HG03280 (cell line): ENCODE measurements at regions not wholly inside any gene's neighbourhood (a gene's known extent, or its start where the extent isn't known, plus 50 kb on each side); places are given as distances from the start of the nearest gene placed in this dataset.

ENCODE experiments used
- ATAC-seq: cut with Tn5 transposase; IDR thresholded peaks from one replicate; pipeline ENCODE4 v1.9.1; 2021; ENCODE audit warnings: mild to moderate bottlenecking, moderate library complexity; ENCODE audit not compliant: unreplicated experiment

DNA sequence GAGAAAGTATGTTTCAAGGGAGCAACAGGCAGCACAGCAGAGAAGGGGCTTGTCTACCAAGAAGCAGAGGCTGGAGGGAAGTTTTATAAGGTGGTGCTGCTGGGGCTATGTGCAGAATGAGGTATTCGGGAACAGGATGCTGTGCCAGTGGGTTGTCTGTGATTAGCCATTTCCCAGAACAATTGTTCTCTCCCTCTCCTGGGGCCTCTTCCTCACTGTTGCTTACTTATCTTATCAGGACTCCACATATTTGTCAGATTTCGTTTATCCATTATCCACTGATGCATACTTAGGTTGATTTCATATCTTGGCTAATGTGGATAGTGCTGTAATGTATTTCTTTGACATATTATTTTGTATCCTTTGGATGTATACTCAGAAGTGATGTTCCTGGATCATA is 195.1 kb upstream of the RTL1 start:
- ATAC-seq: no peak

DNA sequence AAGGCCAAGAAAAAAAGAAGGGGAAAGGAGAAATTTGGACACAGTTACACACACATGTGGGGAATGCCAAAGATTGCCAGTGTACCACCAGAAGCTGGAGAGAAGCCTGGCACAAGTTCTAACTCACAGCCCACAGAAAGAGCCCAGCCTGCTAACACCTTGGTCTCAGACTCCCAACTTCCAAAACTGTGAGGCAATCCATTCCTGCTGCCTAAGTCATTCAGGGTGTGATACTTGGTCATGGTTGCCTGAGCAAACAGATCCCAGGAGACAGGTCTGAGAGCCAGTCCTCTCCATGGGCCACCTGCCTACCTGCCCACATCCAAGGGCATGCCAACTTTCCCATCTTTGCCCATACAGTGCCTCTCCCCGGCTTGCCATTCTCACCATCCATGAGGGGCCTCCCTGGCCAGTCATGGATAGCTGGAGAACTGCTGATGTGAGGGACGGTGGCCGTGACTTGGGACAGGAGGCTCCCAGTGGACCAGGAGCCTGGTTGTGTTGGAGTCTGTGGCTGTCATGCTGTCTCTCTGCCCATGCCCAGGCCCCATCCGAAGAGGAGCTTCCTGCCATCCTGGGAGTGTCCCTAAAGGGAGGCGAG is 198.0 kb upstream of the RTL1 start:
- no peak for ATAC-seq

- ATAC-seq: no peak
Observed at GRCh38 chr14:101102875-101103274, 199.4 kb upstream of the RTL1 start.

DNA sequence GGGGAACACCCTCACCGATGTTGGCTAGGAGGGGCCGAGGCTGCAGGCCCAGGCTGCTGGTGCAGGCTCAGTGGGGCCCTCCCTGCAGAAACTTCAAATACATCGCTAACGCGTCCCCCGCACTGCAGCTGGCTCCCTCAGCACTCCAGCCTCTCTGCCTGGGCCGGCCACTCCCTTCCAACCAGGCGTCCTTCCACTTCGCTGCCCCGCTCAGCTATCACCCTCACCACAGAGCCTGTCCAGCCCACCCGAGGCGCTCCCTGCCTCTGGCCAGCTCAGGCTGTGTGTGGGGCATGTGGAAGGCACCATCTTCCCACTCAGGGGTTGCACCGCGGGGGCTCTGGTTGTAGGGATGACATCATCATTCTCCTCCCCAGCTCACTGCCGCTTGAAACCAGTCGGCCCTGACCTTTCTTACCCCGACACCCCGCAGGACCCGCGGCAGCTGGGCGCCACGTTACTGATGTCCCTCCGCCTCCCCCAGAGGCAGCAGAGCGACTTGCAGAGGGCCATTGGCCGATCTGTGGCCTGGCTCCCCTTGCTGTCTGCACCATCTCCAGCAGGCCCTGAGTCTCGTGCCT is 199.9 kb upstream of the RTL1 start:
- no peak for ATAC-seq

- no peak for ATAC-seq
Observed at GRCh38 chr14:101104485-101104884, 201.0 kb upstream of the RTL1 start.

DNA sequence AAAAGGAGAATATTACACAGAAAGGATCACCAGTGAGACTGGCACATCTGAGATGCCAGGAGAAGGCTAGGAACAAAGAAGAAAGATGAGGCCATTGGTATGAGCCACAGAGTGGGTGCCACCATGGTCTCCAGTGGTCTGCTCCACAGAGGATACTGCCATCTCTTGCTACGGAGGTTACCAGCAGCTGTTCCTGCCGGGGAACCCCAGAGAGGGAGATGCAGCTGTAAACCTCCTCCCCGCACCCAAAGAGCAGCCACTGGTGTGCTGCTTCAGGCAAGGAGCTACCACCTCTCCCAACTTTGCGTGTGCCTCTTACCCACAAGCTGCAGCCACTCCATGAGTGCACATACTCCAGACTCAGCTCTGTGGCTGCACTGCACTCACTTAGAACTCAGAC is 201.5 kb upstream of the RTL1 start:
- no peak for ATAC-seq

DNA sequence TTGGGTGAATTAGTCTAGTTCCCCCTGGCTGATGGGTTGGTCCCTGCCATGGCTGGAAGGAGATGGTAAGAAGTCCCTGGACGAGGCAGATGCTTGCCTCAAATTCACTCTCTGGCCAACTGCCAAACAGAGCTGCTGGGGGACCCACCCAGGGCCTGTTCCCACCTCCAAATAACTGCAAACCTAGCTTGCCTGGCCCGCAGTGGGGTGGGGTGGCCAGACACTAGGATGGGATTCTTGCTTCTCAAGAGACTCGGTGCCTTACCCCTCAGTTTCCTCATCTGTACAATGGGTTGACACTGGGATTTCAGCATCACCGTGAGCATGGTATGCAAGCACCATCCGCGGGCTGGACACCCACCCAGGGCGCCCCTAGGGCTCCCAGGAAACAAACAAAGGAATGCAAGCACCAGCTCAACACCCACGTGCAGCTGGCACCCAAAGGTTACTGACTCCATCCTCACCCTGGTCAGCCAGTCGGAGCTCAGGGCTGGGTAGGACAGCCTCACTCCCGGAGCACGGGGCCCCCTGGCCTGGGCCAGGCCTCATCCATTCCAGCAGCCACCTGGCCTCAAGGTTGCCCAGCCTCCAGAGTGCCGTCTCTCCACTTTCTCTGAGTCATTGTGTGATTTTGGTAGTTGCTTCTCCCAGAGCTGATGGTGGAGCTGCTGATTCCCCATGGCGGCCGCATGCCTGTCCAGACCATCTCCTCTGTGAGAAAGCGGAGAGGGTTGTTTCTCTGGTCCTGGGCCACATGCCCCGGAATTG is 205.2 kb upstream of the RTL1 start:
- ATAC-seq: no peak

DNA sequence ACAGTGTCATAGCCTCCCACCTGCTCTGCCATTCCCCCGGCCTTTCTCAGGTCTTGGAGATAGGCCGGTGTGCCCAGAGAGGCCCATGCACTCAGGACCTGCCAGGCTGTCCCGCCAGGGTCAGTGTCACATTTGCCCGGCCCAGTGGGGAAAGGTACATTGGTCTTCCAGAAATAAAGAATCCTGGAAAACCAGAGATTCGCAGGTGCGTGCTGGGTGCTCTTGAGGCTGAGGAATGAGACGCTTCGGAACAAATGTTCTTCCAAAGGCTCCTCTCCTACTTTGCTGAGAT is 205.8 kb upstream of the RTL1 start:
- ATAC-seq: no peak

DNA sequence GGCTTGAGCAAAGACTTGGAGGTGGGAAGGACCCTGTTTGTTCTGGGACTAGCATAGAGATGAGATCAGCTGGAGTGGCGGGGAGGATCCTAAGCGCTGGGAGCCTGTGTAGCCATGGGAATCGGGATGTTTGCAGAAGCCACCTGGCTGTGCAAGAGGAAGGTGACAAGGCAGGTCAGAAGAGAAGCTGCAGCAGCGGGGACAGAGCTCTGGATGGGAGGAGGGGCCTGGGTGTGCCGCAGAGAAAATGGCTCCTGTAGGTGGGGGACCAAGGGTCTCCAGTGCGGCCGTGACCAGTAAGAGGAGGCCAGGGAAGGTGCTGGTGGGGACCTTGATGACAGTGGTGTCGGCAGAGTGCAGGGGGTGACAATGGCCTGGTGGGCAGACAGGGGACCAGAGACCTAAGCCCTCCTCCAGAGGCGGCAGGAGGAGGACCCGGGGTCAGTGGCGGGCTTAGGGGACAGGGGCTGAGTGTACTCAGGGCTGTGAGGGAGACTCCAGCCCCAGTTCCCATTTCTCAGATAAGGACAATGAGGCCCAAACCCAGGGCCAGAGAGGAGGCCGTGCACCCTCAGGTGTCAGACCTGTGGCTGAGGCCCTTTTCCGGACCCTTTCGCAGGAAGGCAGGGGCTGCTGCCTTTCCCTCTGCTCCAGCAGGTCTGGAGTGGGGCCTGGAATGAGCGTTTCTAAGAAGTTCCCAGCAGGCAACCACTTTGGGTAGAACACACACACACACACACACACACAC is 206.6 kb upstream of the RTL1 start:
- no peak for ATAC-seq

DNA sequence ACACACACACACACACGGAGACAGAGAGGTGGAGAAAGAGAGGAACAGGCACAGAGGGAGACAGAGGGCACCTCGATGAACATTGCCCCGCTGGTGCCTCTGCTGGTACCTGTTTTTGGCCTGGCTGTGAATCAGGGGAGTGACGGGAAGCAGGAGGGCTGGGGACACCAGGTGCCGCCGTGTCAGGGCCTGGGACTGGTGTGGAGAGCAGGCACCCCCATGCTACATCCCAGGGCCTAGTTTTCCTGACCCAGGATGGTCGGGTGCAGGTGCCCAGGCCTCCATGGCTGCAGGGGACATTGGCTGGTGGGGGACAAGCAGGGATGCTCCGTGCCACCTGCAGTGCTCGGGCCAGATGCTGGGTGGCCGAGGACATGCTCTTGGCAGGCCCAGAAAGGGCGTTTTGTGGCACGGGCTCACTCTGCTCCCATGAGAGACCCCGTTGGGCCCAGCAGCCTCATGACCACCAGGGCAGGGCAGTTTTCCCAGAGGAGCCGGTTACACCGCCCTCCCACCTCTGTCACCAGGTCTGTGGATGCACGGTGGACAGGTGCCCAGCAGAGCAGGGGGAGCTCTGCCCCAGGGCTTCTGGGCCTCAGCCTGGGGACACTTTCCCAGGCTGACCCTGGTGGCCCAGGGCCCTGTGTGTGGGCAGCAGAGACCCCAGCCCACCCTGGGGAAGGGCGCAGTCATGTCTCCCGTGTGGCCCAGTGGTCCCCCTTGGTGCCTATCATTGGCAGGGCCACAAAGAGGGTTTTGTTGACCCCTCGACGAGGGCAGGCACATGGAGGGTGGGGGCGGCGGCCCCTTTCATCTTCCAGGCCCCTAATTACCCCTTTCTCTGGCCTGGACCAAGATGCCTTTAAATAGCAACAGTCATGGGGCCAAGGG is 207.5 kb upstream of the RTL1 start:
- no peak for ATAC-seq

GRCh38 chr14:101111620-101112290 is 208.2 kb upstream of the RTL1 start:
- ATAC-seq: no peak

DNA sequence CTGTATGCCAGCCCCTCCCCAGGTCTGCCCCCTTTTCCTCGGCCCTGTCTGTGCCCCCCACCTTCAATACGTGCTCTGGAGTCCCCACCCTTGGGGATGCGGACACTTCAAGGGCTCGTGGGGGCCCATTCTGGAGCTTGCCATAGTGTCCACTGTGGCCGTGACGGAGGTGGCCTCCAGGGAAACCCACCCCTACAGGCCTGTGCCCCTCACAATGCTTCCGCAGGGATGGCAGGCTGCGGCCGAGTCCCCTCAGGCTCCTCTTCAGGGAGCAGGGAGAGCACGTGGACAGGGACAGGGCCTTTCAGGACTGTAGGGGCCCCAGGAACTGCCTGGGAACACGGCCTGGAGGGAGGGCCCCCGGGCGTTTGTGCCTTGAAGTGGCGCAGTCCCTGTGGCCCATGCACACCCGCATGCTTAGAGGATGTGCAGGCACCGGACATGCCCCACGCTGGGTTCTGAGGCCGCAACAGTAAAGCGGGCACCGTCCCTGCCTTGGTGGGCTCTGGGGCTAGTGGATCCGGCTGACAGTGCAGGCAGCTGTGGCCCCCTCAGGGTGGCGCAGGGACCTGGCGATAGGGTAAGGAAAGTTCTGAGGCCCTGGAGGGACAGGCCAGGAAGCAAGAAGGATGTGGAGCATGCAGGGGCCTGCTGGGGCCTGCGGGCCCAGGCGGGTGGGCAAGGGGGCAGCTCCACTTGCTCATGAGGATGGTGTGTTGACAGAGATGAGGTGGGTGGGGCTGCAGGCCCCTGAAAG is 209.0 kb upstream of the RTL1 start:
- ATAC-seq: no peak

- no peak for ATAC-seq
Observed at GRCh38 chr14:101113108-101113612, 209.6 kb upstream of the RTL1 start.

DNA sequence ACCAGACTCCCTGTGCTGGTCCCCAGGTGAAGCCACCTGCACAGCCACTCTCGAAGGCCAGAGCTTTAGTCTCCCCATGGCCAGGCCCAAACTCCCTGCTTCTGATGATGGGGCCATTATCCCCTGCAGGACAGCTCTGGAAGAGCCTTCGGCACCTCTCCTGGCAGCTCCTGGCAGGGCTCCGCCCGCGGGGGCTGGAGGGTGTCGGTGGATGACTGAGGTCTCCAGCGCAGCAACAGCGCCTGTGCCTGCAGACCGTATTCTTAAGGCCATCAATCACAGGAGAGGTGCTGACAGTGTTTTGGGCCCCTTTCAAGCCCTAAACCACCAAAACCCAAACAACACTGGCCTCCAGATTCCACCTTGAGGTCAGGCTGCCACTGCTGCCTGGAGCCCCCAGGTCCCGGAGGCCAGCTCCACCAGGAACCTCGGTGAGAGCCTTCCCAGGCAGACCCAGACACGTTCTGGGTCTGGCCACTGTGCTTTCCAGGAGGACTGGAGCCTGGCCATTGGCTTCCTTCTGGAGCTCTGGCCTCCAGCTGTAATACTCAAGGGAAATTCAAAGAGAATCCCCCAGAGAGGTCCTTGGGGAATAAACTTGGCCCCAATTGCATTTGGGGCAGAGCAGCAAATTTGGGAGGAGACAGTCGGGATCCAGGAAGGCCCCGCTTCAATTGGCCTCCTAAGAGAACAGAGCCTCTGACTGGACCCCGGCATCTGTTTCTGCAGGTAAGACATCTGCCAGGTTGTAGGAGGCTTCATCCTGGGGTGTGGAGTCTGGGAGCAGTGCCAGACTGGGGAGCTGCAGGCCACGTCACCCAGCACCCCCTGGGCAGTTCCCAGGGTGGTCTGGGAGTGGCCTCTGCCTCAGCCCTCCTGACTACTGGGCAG is 210.6 kb upstream of the RTL1 start:
- ATAC-seq: no peak

DNA sequence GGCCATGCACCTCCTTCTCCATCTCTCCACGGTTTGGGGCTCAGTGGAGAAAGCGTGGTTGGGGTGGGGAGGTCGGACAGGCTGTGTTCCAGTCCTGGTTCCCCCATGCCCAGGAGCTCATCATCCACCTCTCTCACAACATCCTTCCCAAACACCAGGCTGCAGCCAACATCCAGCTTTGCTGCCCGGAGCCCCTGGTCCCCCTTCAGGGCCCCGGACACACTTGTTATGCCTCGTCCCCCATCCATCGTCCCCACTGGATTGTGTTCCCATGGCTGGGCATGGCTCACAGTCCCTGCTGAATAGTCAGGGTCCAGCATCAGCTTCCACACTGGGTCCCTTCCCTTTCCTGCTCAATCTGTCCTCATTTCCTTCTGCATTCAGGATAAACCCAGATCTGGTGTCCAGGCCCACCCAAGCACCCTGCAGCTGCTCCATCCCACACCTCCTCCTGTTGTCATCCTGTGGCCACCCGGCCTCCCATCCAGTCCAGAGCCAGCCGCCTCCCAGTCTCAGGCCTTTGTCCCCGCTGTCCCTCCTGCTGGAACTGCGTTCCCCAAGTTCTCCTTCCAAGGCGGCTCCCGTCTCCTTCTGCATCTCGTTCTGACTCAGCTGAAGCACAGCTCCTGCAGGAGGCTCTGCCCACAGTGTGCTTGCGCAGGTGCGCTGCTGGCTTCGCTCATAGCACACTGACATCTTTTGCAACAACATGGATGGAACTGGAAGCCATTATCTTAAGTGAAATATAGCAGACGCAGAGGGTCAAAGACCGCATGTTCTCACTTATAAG is 211.4 kb upstream of the RTL1 start:
- no peak for ATAC-seq

DNA sequence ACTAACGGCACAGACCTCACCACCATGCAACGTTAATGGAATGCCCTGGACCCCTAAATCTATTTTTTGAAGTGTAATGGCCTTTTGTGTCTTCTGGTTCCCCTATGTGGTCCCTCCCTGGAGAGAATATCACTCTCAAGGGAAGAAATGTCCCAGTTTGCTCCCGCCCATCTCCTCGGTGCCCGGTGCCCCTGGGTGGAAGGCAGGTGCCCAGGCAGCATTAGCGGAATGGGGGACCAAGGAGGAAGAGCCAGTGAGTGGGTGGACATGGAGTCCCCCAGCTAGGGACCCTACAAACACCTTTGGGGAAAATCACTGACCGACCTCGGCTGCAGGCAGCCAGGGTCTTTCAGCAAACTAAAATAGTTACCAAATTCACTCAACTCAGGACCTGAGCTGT is 212.1 kb upstream of the RTL1 start:
- no peak for ATAC-seq

- no peak for ATAC-seq
Observed at GRCh38 chr14:101116065-101116464, 212.5 kb upstream of the RTL1 start.
